ENCODE measurements at regions not wholly inside any gene's neighbourhood (a gene's known extent, or its start where the extent isn't known, plus 50 kb on each side); places are given as distances from the start of the nearest gene placed in this dataset.

DNA sequence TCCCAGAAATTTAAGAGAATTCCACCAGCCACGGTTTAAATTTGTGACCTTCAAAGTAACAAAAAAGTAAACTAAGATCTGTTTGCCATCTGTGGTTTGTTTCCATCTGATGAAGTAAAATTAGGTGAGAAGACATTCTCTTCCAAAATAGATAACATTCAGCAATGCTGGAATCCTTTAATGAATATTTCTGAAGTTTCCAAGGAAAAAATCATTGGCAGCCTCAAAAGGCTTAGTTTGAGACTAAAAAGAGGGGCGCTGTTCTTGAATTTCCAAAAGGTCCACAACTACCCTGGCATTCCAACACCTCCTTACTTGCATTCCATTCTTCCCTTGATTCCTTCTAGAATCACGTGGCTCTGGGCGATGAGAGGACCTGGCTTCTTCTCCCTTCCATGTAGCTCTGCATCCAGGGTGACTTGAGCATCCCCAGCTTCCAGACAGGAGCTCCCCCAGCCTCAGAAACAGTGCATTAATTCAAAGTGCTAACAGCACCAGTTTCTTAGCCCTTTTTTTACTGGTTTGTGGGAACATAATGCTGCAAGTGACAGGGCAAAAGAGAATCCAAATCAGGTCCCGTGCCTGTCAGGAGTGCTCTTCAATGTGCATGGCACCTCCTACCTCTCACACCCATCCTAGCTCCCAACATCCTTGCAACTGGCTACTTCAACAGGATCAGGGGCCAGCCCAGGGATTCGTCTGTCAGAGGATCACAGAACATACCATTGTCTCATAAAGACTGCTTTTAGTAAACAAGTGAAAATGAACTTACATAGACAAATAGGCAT lies 191.5 kb upstream of the S1PR3 start:
- TF ChIP-seq, protein P1, sequence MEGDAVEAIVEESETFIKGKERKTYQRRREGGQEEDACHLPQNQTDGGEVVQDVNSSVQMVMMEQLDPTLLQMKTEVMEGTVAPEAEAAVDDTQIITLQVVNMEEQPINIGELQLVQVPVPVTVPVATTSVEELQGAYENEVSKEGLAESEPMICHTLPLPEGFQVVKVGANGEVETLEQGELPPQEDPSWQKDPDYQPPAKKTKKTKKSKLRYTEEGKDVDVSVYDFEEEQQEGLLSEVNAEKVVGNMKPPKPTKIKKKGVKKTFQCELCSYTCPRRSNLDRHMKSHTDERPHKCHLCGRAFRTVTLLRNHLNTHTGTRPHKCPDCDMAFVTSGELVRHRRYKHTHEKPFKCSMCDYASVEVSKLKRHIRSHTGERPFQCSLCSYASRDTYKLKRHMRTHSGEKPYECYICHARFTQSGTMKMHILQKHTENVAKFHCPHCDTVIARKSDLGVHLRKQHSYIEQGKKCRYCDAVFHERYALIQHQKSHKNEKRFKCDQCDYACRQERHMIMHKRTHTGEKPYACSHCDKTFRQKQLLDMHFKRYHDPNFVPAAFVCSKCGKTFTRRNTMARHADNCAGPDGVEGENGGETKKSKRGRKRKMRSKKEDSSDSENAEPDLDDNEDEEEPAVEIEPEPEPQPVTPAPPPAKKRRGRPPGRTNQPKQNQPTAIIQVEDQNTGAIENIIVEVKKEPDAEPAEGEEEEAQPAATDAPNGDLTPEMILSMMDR (IDR thresholded peaks at IDR 0.05) = no peak
- no peak for TF ChIP-seq EP300 (IDR thresholded peaks at IDR 0.05; ENCODE audit: borderline replicate concordance in 1 of 2, low read depth in 1 of 2, low read length in 1 of 2)
- no peak for TF ChIP-seq GABPA (IDR thresholded peaks at IDR 0.05; ENCODE audit: low read depth)
- no peak for TF ChIP-seq RCOR1 (IDR thresholded peaks at IDR 0.05; ENCODE audit: low read length)
- no peak for TF ChIP-seq RFX5 (IDR thresholded peaks at IDR 0.05; ENCODE audit: low read length)
- TF ChIP-seq TEAD4 (IDR thresholded peaks at IDR 0.05; ENCODE audit: borderline replicate concordance, insufficient read depth) = no peak
- no peak for TF ChIP-seq RXRA (IDR thresholded peaks at IDR 0.05; ENCODE audit: borderline replicate concordance, low read depth)
- TF ChIP-seq, protein P2, sequence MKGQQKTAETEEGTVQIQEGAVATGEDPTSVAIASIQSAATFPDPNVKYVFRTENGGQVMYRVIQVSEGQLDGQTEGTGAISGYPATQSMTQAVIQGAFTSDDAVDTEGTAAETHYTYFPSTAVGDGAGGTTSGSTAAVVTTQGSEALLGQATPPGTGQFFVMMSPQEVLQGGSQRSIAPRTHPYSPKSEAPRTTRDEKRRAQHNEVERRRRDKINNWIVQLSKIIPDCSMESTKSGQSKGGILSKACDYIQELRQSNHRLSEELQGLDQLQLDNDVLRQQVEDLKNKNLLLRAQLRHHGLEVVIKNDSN (IDR thresholded peaks at IDR 0.05; ENCODE audit: borderline replicate concordance, low read depth) = no peak
- TF ChIP-seq, protein P3, sequence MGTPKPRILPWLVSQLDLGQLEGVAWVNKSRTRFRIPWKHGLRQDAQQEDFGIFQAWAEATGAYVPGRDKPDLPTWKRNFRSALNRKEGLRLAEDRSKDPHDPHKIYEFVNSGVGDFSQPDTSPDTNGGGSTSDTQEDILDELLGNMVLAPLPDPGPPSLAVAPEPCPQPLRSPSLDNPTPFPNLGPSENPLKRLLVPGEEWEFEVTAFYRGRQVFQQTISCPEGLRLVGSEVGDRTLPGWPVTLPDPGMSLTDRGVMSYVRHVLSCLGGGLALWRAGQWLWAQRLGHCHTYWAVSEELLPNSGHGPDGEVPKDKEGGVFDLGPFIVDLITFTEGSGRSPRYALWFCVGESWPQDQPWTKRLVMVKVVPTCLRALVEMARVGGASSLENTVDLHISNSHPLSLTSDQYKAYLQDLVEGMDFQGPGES (IDR thresholded peaks at IDR 0.05; ENCODE audit: low read depth, low read length) = no peak
- TF ChIP-seq POLR2AphosphoS5 (IDR thresholded peaks at IDR 0.05; ENCODE audit: low read depth, low read length) = no peak
- TF ChIP-seq RAD21 (IDR thresholded peaks at IDR 0.05; ENCODE audit: low read length) = no peak
